Hepatocyte (in vitro differentiated cells): ENCODE measurements at regions not wholly inside any gene's neighbourhood (a gene's known extent, or its start where the extent isn't known, plus 50 kb on each side); places are given as distances from the start of the nearest gene placed in this dataset.

Experiments used
- DNase-seq: peaks from one replicate; pipeline ENCODE4 v3.0.0-alpha.2; 2016; ENCODE audit warnings: low spot score
- H2AFZ ChIP-seq: fragments of 200-600 bp; sonication (generic); 2 replicates; pipeline ENCODE4 v1.6.0; 2016; ENCODE audit warnings: antibody characterized with exemption, mild to moderate bottlenecking
- H3K27ac ChIP-seq: fragments of 200-600 bp; sonication (generic); 2 replicates; pipeline ENCODE4 v1.5.1; 2016; ENCODE audit warnings: mild to moderate bottlenecking
- H3K27me3 ChIP-seq: fragments of 200-600 bp; sonication (generic); 2 replicates; pipeline ENCODE4 v1.6.1; 2016
- H3K36me3 ChIP-seq: fragments of 200-600 bp; sonication (generic); replicated peaks from 2 replicates; pipeline ENCODE4 v1.5.1; 2016; ENCODE audit warnings: low read depth; ENCODE audit not compliant: insufficient read depth
- H3K4me1 ChIP-seq: fragments of 200-600 bp; sonication (generic); 2 replicates; pipeline ENCODE4 v1.5.1; 2016; ENCODE audit warnings: mild to moderate bottlenecking, moderate library complexity; ENCODE audit not compliant: insufficient read depth
- H3K4me2 ChIP-seq: fragments of 200-600 bp; sonication (generic); 2 replicates; pipeline ENCODE4 v1.6.0; 2016
- H3K4me3 ChIP-seq: fragments of 200-600 bp; sonication (generic); 2 replicates; pipeline ENCODE4 v1.5.1; 2016; ENCODE audit warnings: mild to moderate bottlenecking
- H3K79me2 ChIP-seq: fragments of 200-600 bp; sonication (generic); 2 replicates; pipeline ENCODE4 v1.6.0; 2017; ENCODE audit warnings: mild to moderate bottlenecking
- H3K9me2 ChIP-seq: fragments of 200-600 bp; sonication (generic); replicated peaks from 2 replicates; pipeline ENCODE4 v1.6.0; 2017; ENCODE audit warnings: mild to moderate bottlenecking; ENCODE audit not compliant: insufficient read depth
- H3K9me3 ChIP-seq: fragments of 200-600 bp; sonication (generic); 2 replicates; pipeline ENCODE4 v1.5.1; 2016; ENCODE audit warnings: low read depth, mild to moderate bottlenecking
- H4K20me1 ChIP-seq: fragments of 200-600 bp; sonication (generic); 2 replicates; pipeline ENCODE4 v1.6.0; 2016; ENCODE audit warnings: mild to moderate bottlenecking; ENCODE audit not compliant: insufficient read depth, poor library complexity, severe bottlenecking
- CTCF ChIP-seq: fragments of 200-600 bp; sonication (generic); IDR thresholded peaks from 2 replicates; pipeline ENCODE4 v1.5.1; 2016; ENCODE audit warnings: antibody characterized with exemption, mild to moderate bottlenecking; ENCODE audit not compliant: poor library complexity
- EZH2 ChIP-seq: fragments of 200-600 bp; sonication (generic); IDR thresholded peaks from 2 replicates; pipeline ENCODE4 v1.6.1; 2016; ENCODE audit warnings: antibody characterized with exemption, mild to moderate bottlenecking, borderline replicate concordance
- EZH2phosphoT487 ChIP-seq: fragments of 200-600 bp; sonication (generic); IDR thresholded peaks from one replicate; pipeline ENCODE4 v1.6.1; 2018; ENCODE audit warnings: antibody characterized with exemption, mild to moderate bottlenecking, low read depth, moderate library complexity; ENCODE audit not compliant: unreplicated experiment, severe bottlenecking
- WGBS: methylation state at CpG from one replicate; pipeline ENCODE4 v1.1.6; 2016; ENCODE audit warnings: low lambda C conversion rate; ENCODE audit errors: missing lambda C conversion rate; 5-methylcytosine and 5-hydroxymethylcytosine counted together

- no peaks in the 10 kb centered on the region for H3K79me2 ChIP-seq
- no peak overlapping the region for H3K27ac ChIP-seq
- 92% methylated on average over 1 of the region's 1 CpG for WGBS
- H3K4me1 ChIP-seq, result no peaks in the 10 kb centered on the region
- no peaks in the 10 kb centered on the region for H3K9me3 ChIP-seq
- H3K4me3 ChIP-seq, result no peak overlapping the region
- no peaks in the 10 kb centered on the region for H3K27me3 ChIP-seq
- H4K20me1 ChIP-seq, result no peaks in the 10 kb centered on the region
- TF ChIP-seq CTCF, result no peak
- TF ChIP-seq EZH2, result no peak
- TF ChIP-seq EZH2phosphoT487, result no peak
- no peak for DNase-seq
- H3K9me2 ChIP-seq, result no peaks in the 10 kb centered on the region
- H3K4me2 ChIP-seq, result no peak overlapping the region
- H3K36me3 ChIP-seq, result no peaks in the 10 kb centered on the region
- H2AFZ ChIP-seq, result no peak overlapping the region
These were observed 71.4 kb upstream of the CST7 start for GRCh38 chr20:24877652-24878051.

- Histone ChIP-seq H3K4me1 (no peaks in the 10 kb centered on the region), H2AFZ (no peak overlapping the region), H3K9me2 (no peaks in the 10 kb centered on the region), H3K27me3 (no peaks in the 10 kb centered on the region), H3K27ac (no peak overlapping the region), H3K9me3 (no peaks in the 10 kb centered on the region), H4K20me1 (no peaks in the 10 kb centered on the region), H3K79me2 (no peaks in the 10 kb centered on the region), H3K4me2 (no peak overlapping the region), H3K36me3 (no peaks in the 10 kb centered on the region), H3K4me3 (no peak overlapping the region)
- WGBS, result 79% methylated on average over 6 of the region's 6 CpGs
- DNase-seq, result no peak
- no peak for TF ChIP-seq EZH2phosphoT487
- no peak for TF ChIP-seq EZH2
- no peak for TF ChIP-seq CTCF
These were observed 70.4 kb upstream of the CST7 start for GRCh38 chr20:24878657-24879056.

- DNase-seq, result no peak
- no peaks in the 10 kb centered on the region for H3K36me3 ChIP-seq
- no peak overlapping the region for H2AFZ ChIP-seq
- H3K4me3 ChIP-seq, result no peak overlapping the region
- TF ChIP-seq CTCF, result no peak
- WGBS, result 93% methylated on average over 6 of the region's 6 CpGs
- H3K27ac ChIP-seq, result no peak overlapping the region
- no peaks in the 10 kb centered on the region for H3K79me2 ChIP-seq
- no peak overlapping the region for H3K4me2 ChIP-seq
- no peaks in the 10 kb centered on the region for H3K4me1 ChIP-seq
- H3K27me3 ChIP-seq, result no peaks in the 10 kb centered on the region
- H4K20me1 ChIP-seq, result no peaks in the 10 kb centered on the region
- no peaks in the 10 kb centered on the region for H3K9me2 ChIP-seq
- no peaks in the 10 kb centered on the region for H3K9me3 ChIP-seq
These were observed 69.2 kb upstream of the CST7 start for GRCh38 chr20:24879875-24880274.

- Histone ChIP-seq H3K4me3 (no peak overlapping the region), H2AFZ (no peak overlapping the region), H3K9me2 (no peaks in the 10 kb centered on the region), H3K4me2 (no peak overlapping the region), H4K20me1 (no peaks in the 10 kb centered on the region), H3K27ac (no peak overlapping the region), H3K79me2 (no peaks in the 10 kb centered on the region), H3K27me3 (no peaks in the 10 kb centered on the region), H3K4me1 (no peaks in the 10 kb centered on the region), H3K36me3 (no peaks in the 10 kb centered on the region), H3K9me3 (no peaks in the 10 kb centered on the region)
- no peak for DNase-seq
- no peak for TF ChIP-seq CTCF
- TF ChIP-seq EZH2phosphoT487, result no peak
- no peak for TF ChIP-seq EZH2
- WGBS, result 89% methylated on average over 3 of the region's 3 CpGs
These were observed 68.7 kb upstream of the CST7 start for GRCh38 chr20:24880356-24880755.
